ENCODE measurements at regions not wholly inside any gene's neighbourhood (a gene's known extent, or its start where the extent isn't known, plus 50 kb on each side); places are given as distances from the start of the nearest gene placed in this dataset.

DNA sequence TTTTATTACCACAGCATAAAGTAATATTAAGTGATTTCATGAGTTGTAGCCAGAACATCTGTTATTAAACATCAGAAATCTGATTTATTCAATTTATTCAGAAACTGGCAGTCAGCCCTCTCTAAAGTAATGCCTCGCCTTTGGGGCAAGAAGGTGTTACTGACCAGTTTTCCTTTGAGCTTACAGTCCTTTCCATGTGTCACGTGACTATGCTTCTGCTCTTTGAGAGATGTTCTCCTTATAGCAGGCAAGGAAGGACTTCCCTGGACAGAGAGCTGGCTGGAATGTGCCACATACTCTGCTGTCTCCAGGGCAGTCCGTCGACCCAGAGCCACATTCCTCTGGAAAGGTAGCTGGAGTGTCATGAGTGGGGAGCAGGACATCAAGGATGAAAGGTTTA lies 119.7 kb downstream of the RDH14 start (continued):
- TF ChIP-seq, protein P1, sequence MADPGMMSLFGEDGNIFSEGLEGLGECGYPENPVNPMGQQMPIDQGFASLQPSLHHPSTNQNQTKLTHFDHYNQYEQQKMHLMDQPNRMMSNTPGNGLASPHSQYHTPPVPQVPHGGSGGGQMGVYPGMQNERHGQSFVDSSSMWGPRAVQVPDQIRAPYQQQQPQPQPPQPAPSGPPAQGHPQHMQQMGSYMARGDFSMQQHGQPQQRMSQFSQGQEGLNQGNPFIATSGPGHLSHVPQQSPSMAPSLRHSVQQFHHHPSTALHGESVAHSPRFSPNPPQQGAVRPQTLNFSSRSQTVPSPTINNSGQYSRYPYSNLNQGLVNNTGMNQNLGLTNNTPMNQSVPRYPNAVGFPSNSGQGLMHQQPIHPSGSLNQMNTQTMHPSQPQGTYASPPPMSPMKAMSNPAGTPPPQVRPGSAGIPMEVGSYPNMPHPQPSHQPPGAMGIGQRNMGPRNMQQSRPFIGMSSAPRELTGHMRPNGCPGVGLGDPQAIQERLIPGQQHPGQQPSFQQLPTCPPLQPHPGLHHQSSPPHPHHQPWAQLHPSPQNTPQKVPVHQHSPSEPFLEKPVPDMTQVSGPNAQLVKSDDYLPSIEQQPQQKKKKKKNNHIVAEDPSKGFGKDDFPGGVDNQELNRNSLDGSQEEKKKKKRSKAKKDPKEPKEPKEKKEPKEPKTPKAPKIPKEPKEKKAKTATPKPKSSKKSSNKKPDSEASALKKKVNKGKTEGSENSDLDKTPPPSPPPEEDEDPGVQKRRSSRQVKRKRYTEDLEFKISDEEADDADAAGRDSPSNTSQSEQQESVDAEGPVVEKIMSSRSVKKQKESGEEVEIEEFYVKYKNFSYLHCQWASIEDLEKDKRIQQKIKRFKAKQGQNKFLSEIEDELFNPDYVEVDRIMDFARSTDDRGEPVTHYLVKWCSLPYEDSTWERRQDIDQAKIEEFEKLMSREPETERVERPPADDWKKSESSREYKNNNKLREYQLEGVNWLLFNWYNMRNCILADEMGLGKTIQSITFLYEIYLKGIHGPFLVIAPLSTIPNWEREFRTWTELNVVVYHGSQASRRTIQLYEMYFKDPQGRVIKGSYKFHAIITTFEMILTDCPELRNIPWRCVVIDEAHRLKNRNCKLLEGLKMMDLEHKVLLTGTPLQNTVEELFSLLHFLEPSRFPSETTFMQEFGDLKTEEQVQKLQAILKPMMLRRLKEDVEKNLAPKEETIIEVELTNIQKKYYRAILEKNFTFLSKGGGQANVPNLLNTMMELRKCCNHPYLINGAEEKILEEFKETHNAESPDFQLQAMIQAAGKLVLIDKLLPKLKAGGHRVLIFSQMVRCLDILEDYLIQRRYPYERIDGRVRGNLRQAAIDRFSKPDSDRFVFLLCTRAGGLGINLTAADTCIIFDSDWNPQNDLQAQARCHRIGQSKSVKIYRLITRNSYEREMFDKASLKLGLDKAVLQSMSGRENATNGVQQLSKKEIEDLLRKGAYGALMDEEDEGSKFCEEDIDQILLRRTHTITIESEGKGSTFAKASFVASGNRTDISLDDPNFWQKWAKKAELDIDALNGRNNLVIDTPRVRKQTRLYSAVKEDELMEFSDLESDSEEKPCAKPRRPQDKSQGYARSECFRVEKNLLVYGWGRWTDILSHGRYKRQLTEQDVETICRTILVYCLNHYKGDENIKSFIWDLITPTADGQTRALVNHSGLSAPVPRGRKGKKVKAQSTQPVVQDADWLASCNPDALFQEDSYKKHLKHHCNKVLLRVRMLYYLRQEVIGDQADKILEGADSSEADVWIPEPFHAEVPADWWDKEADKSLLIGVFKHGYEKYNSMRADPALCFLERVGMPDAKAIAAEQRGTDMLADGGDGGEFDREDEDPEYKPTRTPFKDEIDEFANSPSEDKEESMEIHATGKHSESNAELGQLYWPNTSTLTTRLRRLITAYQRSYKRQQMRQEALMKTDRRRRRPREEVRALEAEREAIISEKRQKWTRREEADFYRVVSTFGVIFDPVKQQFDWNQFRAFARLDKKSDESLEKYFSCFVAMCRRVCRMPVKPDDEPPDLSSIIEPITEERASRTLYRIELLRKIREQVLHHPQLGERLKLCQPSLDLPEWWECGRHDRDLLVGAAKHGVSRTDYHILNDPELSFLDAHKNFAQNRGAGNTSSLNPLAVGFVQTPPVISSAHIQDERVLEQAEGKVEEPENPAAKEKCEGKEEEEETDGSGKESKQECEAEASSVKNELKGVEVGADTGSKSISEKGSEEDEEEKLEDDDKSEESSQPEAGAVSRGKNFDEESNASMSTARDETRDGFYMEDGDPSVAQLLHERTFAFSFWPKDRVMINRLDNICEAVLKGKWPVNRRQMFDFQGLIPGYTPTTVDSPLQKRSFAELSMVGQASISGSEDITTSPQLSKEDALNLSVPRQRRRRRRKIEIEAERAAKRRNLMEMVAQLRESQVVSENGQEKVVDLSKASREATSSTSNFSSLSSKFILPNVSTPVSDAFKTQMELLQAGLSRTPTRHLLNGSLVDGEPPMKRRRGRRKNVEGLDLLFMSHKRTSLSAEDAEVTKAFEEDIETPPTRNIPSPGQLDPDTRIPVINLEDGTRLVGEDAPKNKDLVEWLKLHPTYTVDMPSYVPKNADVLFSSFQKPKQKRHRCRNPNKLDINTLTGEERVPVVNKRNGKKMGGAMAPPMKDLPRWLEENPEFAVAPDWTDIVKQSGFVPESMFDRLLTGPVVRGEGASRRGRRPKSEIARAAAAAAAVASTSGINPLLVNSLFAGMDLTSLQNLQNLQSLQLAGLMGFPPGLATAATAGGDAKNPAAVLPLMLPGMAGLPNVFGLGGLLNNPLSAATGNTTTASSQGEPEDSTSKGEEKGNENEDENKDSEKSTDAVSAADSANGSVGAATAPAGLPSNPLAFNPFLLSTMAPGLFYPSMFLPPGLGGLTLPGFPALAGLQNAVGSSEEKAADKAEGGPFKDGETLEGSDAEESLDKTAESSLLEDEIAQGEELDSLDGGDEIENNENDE (IDR thresholded peaks at IDR 0.05; ENCODE audit: insufficient replicate concordance, low read length), result no peak
- TF ChIP-seq, protein P2, sequence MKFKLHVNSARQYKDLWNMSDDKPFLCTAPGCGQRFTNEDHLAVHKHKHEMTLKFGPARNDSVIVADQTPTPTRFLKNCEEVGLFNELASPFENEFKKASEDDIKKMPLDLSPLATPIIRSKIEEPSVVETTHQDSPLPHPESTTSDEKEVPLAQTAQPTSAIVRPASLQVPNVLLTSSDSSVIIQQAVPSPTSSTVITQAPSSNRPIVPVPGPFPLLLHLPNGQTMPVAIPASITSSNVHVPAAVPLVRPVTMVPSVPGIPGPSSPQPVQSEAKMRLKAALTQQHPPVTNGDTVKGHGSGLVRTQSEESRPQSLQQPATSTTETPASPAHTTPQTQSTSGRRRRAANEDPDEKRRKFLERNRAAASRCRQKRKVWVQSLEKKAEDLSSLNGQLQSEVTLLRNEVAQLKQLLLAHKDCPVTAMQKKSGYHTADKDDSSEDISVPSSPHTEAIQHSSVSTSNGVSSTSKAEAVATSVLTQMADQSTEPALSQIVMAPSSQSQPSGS (IDR thresholded peaks at IDR 0.05; ENCODE audit: low read length), result no peak
- TF ChIP-seq ASH2L (IDR thresholded peaks at IDR 0.05; ENCODE audit: low read length) (no peak), BACH1 (IDR thresholded peaks at IDR 0.05; ENCODE audit: low read length) (no peak), YY1 (IDR thresholded peaks at IDR 0.05; ENCODE audit: low read depth, low read length) (no peak)
